Left lung (tissue), 4 donors: ENCODE measurements at regions not wholly inside any gene's neighbourhood (a gene's known extent, or its start where the extent isn't known, plus 50 kb on each side); places are given as distances from the start of the nearest gene placed in this dataset.

ENCODE experiments used
- ATAC-seq: fragments of 200-7000 bp; cut with Tn5 transposase; one replicate; pipeline ENCODE4 v1.9.1; 2020; ENCODE audit warnings: moderate library complexity
- DNase-seq, 4 donors: peaks; one replicate each; pipeline ENCODE4 v3.0.0-alpha.2; 2013 to 2020
- H3K27ac ChIP-seq, 2 donors: fragments of 200-600 bp; sonication (generic) in 1 of 2; one replicate each; pipeline versions ENCODE4 v1.5.0 to v1.8.0; 2020 to 2021
- H3K27me3 ChIP-seq, 2 donors: fragments of 200-600 bp; sonication (generic) in 1 of 2; one replicate each; pipeline versions ENCODE4 v1.5.0 to v1.8.0; 2020 to 2021
- H3K36me3 ChIP-seq, 2 donors: fragments of 200-600 bp; sonication (generic) in 1 of 2; one replicate each; pipeline versions ENCODE4 v1.5.0 to v1.8.0; 2020 to 2021
- H3K4me1 ChIP-seq, 2 donors: fragments of 200-600 bp; one replicate each; pipeline ENCODE4 v1.8.0; 2021
- H3K4me3 ChIP-seq, 2 donors: fragments of 200-600 bp; sonication (generic) in 1 of 2; one replicate each; pipeline versions ENCODE4 v1.5.0 to v1.8.0; 2020 to 2021; ENCODE audit warnings: mild to moderate bottlenecking in 1 of 2
- H3K9me3 ChIP-seq, 2 donors: fragments of 200-600 bp; sonication (generic) in 1 of 2; one replicate each; pipeline versions ENCODE4 v1.5.0 to v1.8.0; 2020 to 2021
- intact Hi-C, 2 donors: fragments of 100-400 bp; cut with DNase I; formaldehyde crosslinking; loops; one replicate each; pipeline versions ENCODE4 v1.11.2 to v1.14.2; 2022
- TF ChIP-seq, protein P1 (sequence below), 2 donors: fragments of 200-600 bp; sonication (generic) in 1 of 2; IDR thresholded peaks; one replicate each; pipeline versions ENCODE4 v1.5.0 to v1.8.0; 2021; ENCODE audit warnings: antibody characterized with exemption in 2 of 2
- donor health status: DM: no; HTN: yes; CAD: no.
- donor health status: DM: no; HTN: no; CAD: no.

DNA sequence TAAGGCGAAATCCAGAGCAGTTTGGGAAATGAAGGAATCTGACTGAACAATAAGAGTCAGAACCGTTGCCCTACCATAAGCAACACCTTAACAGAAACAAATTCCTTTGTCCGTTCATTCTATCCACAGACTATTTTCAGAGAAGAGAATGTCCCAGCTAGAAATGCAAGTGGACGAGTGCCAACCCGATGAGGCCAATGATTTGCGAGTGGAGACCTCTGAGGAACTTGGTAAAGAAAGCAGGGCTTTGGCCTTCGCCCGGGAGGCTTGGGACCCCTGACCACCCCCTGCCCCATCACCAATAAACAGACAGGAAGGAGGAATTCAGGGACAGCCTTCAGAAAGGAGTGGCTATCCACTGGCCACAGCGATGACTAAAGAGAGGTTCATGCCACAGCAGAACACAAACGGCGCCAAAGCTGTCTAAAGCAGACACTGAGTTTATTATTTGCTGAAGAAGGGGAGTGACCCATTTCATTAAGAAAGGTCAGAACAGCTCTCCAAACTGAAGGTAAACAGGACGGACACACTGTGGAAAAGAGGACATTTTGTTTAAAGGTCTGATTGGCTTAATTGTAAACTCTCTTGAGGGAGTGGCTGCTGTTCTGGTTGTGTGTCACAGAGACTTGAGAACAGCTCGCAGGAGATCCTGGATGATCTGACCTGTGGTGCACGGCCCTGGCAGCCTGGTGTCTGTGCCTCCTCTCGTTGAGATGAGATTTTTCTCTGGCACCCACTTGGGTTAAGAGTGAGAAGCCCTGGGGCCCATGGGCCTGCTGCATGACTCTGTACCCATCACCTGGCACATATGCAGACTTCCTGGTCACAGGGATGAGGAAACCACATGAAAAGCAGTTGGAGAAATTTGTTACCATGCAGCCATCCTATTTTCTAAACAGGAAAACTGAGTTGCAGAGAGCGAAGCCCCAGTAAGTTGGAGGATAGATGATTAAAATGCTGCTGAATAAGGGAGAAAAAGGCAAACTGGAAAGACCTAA is 142.0 kb upstream of the PZP start:
- TF ChIP-seq, protein P1, sequence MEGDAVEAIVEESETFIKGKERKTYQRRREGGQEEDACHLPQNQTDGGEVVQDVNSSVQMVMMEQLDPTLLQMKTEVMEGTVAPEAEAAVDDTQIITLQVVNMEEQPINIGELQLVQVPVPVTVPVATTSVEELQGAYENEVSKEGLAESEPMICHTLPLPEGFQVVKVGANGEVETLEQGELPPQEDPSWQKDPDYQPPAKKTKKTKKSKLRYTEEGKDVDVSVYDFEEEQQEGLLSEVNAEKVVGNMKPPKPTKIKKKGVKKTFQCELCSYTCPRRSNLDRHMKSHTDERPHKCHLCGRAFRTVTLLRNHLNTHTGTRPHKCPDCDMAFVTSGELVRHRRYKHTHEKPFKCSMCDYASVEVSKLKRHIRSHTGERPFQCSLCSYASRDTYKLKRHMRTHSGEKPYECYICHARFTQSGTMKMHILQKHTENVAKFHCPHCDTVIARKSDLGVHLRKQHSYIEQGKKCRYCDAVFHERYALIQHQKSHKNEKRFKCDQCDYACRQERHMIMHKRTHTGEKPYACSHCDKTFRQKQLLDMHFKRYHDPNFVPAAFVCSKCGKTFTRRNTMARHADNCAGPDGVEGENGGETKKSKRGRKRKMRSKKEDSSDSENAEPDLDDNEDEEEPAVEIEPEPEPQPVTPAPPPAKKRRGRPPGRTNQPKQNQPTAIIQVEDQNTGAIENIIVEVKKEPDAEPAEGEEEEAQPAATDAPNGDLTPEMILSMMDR (IDR thresholded peaks at IDR 0.05) = no peak
- no peaks in the 10 kb centered on the region for H3K4me1 ChIP-seq
- no peaks in the 10 kb centered on the region for H3K36me3 ChIP-seq
- ATAC-seq = peak; percentile 72
- H3K9me3 ChIP-seq = peaks cover 0 to 30% of the 10 kb centered on the region in 2 donors
- no peak for DNase-seq
- H3K27ac ChIP-seq = no peak overlapping the region
- no peak overlapping the region for H3K4me3 ChIP-seq
- intact Hi-C loops = no loop called here
- no peaks in the 10 kb centered on the region for H3K27me3 ChIP-seq

DNA sequence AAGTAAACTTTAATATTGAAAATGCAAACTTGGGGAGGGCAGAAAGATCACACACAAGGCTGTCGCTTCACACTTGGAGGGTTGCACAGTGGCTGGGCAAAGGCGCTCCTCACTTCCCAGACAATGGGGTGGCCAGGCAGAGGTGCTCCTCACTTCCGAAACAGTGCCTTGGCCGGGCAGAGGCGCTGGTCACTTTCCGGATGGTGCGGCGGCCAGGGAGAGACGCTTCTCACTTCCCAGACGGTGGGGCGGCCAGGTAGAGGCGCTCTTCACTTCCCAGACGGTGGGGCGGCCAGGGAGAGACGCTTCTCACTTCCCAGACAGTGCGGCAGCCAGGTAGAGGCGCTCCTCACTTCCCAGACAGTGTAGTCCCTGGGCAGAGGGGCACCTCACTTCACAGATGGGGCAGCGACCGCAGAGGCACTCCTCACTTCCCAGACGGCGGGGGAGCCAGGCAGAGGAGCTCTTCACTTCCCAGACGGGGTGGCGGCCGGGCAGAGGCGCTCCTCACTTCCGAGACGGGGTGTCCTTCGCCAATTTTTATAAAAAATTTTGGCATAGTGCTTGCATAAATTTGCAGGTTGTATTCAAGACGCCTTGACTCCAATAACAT is 140.8 kb upstream of the PZP start:
- DNase-seq (no peak), ATAC-seq (no peak)
- TF ChIP-seq, protein P1 (IDR thresholded peaks at IDR 0.05) = no peak
- Histone ChIP-seq H3K4me1 (no peaks in the 10 kb centered on the region), H3K9me3 (peaks cover 0 to 18% of the 10 kb centered on the region in 2 donors), H3K36me3 (no peaks in the 10 kb centered on the region), H3K27ac (no peak overlapping the region), H3K4me3 (no peak overlapping the region), H3K27me3 (no peaks in the 10 kb centered on the region)
- intact Hi-C loops = no loop called here

DNA sequence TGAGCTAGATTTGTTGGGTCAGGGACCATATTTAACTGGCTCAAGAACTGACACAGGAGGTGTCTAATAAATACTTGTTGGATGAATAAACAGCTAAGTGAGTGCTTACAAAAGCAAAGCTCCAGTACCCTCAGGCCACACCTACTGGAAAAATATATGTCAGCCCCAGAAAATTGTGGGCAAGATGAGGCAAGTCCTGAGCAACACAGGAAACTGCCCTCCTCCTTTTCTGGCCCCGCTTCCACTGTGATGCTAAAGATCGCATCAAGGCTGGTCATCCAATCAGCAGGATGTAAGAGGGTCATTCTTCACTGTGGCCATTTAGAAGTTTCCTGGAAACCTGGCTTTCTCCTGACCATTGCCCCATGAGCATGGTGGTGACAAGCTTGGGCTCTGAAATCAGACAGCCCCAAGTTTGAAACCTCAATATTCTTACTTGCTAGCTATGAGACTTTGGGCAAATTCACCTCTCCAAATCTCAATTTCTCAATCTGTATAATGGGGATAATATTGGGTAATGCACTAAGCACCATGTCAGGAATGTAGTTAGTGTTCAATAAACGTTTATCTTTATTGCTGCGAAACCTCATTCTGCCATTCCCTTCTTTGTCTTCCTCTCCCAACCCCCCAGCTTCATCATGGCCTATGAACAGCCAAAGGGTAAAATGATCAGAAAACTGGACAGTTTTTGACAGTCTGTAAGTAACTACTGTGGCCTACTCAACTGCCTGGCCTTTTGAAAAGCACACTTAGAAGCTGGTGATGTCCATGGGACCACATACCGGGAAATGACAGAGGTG is 139.3 kb upstream of the PZP start:
- DNase-seq (no peak), ATAC-seq (peak; percentile 26)
- H3K27ac ChIP-seq = no peak overlapping the region
- no peak overlapping the region for H3K4me3 ChIP-seq
- H3K9me3 ChIP-seq = peaks cover 0 to 3% of the 10 kb centered on the region in 2 donors
- no peaks in the 10 kb centered on the region for H3K36me3 ChIP-seq
- intact Hi-C loops = no loop called here
- no peaks in the 10 kb centered on the region for H3K27me3 ChIP-seq
- TF ChIP-seq, protein P1 (IDR thresholded peaks at IDR 0.05) = no peak
- no peaks in the 10 kb centered on the region for H3K4me1 ChIP-seq

DNA sequence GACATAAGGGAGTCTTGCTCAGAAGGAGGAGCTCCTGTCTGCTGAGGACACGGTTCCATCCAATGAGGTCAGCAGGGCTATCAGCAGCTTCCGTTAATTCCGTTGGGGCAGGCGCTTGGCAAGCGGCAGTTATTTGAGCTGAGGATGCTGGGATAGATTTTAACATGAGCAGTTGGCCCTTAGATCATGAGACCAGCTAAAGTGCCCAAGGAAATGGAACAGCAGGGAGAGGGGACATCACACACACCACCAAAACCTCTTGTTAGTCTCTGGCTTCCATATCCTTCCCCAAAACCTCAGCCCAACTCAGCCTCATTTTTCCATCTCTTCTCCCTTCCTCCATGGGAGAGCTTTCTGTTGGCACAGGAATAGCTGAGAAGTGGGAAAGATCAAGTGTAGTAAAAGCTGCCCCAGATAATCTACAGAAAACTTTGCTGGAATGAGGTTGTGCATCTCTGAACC is 138.7 kb upstream of the PZP start:
- ATAC-seq (no peak), DNase-seq (no peak)
- no peaks in the 10 kb centered on the region for H3K9me3 ChIP-seq

More for the DNA sequence above, 138.7 kb upstream of the PZP start:
- TF ChIP-seq, protein P1 (IDR thresholded peaks at IDR 0.05) = no peak
- intact Hi-C loops = no loop called here
- H3K27me3 ChIP-seq = no peaks in the 10 kb centered on the region
- no peaks in the 10 kb centered on the region for H3K4me1 ChIP-seq
- H3K36me3 ChIP-seq = no peaks in the 10 kb centered on the region
- no peak overlapping the region for H3K27ac ChIP-seq
- H3K4me3 ChIP-seq = no peak overlapping the region
